Naive thymus-derived CD8-positive, alpha-beta T cell (primary cell): ENCODE measurements at regions not wholly inside any gene's neighbourhood (a gene's known extent, or its start where the extent isn't known, plus 50 kb on each side); places are given as distances from the start of the nearest gene placed in this dataset.

Source experiments
- ATAC-seq, 2 donors: fragments of 150-1000 bp; cut with Tn5 transposase in 1 of 2; sonication (Bioruptor Pico), chemical (Tn5 transposase) in 1 of 2; 1 replicate in 1 of 2; 2 replicates in 1 of 2; pipeline ENCODE4 v1.10.0; 2021; ENCODE audit warnings: mild to moderate bottlenecking in 2 of 2, moderate library complexity in 2 of 2
- POLR2A ChIA-PET: fragments of 350-600 bp; sonication (Branson Sonifier 250); formaldehyde crosslinking; loops from one replicate; lab custom pipeline; 2021; ENCODE audit warnings: antibody characterized with exemption; lab: Charles Lee
- DNase-seq, 10 donors: peaks; one replicate each; pipeline versions ENCODE4 v3.0.0 to v3.0.0-alpha.2; 2020 to 2022
- H3K27ac Mint-ChIP-seq, 10 donors: one replicate each; pipeline ENCODE4 v1.8.0; 2020 to 2022; ENCODE audit warnings: mild to moderate bottlenecking in 10 of 10, mixed read lengths in 10 of 10, moderate library complexity in 4 of 10, inconsistent platforms in 1 of 10
- H3K27me3 Mint-ChIP-seq, 5 donors: one replicate each; pipeline ENCODE4 v1.8.0; 2021 to 2022; ENCODE audit warnings: mixed read lengths in 5 of 5
- H3K36me3 Mint-ChIP-seq, 3 donors: one replicate each; pipeline ENCODE4 v1.8.0; 2020 to 2022; ENCODE audit warnings: mixed read lengths in 3 of 3, mild to moderate bottlenecking in 2 of 3, inconsistent platforms in 1 of 3
- H3K4me1 Mint-ChIP-seq, 4 donors: one replicate each; pipeline ENCODE4 v1.8.0; 2021 to 2022; ENCODE audit warnings: mixed read lengths in 4 of 4
- H3K4me3 Mint-ChIP-seq, 10 donors: one replicate each; pipeline ENCODE4 v1.8.0; 2020 to 2022; ENCODE audit warnings: mild to moderate bottlenecking in 10 of 10, mixed read lengths in 10 of 10, moderate library complexity in 6 of 10, inconsistent platforms in 1 of 10
- H3K9me3 Mint-ChIP-seq, 9 donors: one replicate each; pipeline ENCODE4 v1.8.0; 2020 to 2022; ENCODE audit warnings: mixed read lengths in 9 of 9, mild to moderate bottlenecking in 3 of 9, inconsistent platforms in 1 of 9, moderate library complexity in 1 of 9

DNA sequence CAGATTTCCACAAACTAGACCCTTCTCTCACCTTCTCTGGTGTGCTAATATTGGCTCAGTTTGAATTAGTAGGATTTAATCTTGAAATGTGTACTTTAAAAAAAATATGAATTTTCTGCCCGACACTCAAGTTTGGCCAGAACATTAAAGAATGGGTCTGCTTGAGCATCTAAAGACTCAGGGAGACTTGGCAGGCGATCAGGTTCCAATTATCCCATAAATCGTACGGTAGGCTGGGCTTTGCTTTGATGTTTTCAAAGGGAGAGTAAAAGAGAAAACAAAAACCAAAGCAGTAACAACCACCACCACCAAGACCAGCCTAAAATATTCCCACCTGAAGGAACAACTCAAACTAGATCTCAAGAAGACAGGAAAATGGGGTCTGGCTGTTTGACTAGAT is 230.8 kb downstream of the EBLN2 start:
- H3K4me3 Mint-ChIP-seq = no peak overlapping the region
- no peaks in the 10 kb centered on the region for H3K4me1 Mint-ChIP-seq
- H3K9me3 Mint-ChIP-seq = peaks cover 0 to 11% (median 0%) of the 10 kb centered on the region in 9 donors
- H3K36me3 Mint-ChIP-seq = no peaks in the 10 kb centered on the region
- H3K27ac Mint-ChIP-seq = no peak overlapping the region
- ATAC-seq (no peak), DNase-seq (no peak)
- POLR2A ChIA-PET = no interaction called here
- H3K27me3 Mint-ChIP-seq = peaks cover 0 to 11% (median 2%) of the 10 kb centered on the region in 5 donors

DNA sequence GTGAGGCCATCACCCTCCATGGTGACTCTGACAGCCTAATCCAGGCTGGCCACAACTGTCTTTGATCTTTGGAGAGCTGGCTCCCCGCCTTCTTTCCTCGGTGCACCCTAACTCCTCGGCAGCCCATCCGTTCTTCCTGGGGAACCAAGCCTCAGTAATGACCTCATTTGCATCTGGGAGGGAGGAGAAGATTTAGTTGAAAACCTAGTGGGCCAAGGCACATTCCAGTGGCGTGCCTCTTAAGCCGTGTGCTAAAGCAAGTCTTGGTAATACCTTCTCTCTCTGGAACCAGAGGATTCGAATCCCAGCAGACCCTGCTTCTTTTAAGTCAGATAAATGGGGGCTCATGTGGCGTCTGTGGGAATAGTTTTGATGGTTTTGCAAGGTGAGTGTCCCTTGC is 233.1 kb downstream of the EBLN2 start:
- Mint-ChIP-seq H3K9me3 (peaks cover 0 to 11% (median 0%) of the 10 kb centered on the region in 9 donors), H3K4me1 (no peaks in the 10 kb centered on the region), H3K27me3 (peaks cover 0 to 11% (median 2%) of the 10 kb centered on the region in 5 donors), H3K4me3 (no peak overlapping the region), H3K36me3 (no peaks in the 10 kb centered on the region), H3K27ac (no peak overlapping the region)
- POLR2A ChIA-PET = no interaction called here
- DNase-seq (no peak), ATAC-seq (no peak)

DNA sequence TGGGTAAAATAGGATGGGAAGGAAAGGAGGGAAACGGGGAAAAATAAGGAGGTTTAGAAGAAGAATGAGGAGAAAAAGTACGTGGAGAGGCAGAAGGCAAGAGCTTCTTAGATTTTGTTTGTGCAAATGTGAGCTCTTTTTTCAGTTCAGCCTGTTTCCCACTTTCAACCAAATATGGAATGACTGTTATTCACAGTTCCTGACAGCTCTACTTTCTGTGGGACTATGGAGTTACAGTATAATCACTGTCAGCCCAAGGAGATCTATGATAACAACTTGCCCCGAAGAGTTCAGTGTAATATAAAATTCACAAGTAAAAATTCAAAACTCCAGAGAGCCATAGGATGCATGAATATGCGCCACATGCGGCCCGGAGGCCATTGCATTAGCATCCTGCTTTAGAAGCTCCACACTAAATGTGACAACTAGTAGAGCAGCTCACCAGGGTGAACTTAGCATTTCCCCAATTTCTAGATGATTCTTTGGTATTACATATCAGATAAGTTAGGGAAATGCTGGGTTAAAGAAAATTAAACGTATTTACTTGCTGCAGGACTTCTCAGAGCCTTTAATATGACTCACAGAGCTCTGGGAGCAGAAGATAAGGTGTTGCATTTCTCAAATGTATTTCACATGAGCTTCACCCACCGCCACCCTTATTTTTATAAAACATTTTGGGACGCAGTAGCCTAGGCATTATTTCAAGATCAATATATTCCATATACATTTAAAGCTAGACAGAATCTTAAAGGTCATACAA is 234.6 kb downstream of the EBLN2 start:
- ATAC-seq (no peak), DNase-seq (no peak)
- Mint-ChIP-seq H3K36me3 (no peaks in the 10 kb centered on the region), H3K27me3 (peaks cover 0 to 11% (median 2%) of the 10 kb centered on the region in 5 donors), H3K9me3 (peaks cover 0 to 11% (median 0%) of the 10 kb centered on the region in 9 donors), H3K4me1 (no peaks in the 10 kb centered on the region), H3K27ac (no peak overlapping the region), H3K4me3 (no peak overlapping the region)
- POLR2A ChIA-PET = no interaction called here

DNA sequence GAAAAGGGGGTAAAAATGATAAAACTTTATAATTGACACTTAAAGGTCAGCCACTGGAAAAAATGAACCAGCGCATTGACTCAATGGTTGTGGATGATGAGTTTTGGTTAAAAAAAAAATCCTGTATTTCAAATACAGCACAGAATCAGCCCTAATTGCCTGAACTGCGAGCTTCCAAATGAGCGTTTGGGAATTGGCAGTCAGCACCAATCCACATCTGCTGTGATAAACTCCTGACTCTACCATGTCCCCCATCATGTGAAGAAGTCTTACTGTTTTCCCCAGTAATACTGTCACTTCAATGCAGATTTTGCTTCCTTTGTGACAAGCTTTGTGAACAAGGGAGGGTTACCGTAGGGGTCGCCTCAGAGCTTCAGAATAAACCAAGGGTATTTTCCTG is 235.4 kb downstream of the EBLN2 start:
- POLR2A ChIA-PET = no interaction called here
- no peaks in the 10 kb centered on the region for H3K4me1 Mint-ChIP-seq
- peaks cover 0 to 11% (median 0%) of the 10 kb centered on the region in 9 donors for H3K9me3 Mint-ChIP-seq
- no peak for DNase-seq
- H3K27ac Mint-ChIP-seq = no peak overlapping the region
- no peaks in the 10 kb centered on the region for H3K36me3 Mint-ChIP-seq
- H3K4me3 Mint-ChIP-seq = no peak overlapping the region
- ATAC-seq = no peak
- peaks cover 0 to 11% (median 2%) of the 10 kb centered on the region in 5 donors for H3K27me3 Mint-ChIP-seq

DNA sequence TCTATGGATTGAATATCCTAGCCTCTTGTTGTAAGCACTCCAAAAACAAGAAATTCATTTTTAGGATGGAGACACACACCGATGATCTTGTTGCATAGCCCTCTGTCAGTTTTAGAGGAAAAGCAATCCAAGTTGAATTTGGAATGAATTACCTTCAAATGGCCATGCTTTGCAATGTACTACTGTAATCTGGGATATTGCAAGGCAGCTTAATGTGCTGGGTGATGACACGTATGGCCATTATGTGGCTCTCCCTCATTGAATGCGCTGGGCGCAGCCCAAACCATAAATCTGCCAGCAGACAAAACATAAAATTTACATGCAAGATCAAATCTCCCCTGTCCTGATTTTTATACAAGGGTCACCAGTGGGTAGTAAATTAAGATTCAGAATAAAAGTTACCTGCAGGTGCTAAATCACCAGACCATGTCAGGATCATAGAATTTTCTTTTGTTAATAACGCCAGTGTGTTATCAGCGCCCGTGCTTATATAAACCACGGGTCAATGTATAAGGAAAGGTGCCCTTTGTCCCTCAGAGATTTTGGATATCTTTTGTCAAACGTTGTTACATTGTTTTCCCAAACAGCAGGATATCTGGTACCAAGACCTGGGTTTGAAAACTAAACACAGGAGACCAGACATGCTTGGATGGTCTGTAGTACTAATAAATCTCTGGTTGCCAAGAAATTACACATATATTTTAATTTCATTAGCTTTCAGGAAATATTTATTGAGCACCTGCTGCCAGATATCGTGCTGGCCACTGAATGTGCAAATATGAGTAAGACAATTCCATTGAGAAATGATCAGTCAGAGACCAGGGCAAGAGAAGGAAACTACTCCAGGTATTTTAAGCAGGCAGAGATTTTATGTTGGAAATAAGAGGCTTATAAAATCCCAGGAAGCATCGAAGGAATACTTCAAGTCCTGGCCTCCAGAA is 237.1 kb downstream of the EBLN2 start:
- H3K27ac Mint-ChIP-seq = no peak overlapping the region
- POLR2A ChIA-PET = no interaction called here
- no peak for DNase-seq
- H3K4me3 Mint-ChIP-seq = no peak overlapping the region
- ATAC-seq = no peak
- H3K4me1 Mint-ChIP-seq = no peaks in the 10 kb centered on the region
- peaks cover 0 to 11% (median 0%) of the 10 kb centered on the region in 9 donors for H3K9me3 Mint-ChIP-seq
- no peaks in the 10 kb centered on the region for H3K36me3 Mint-ChIP-seq
- H3K27me3 Mint-ChIP-seq = peaks cover 0 to 18% (median 4%) of the 10 kb centered on the region in 5 donors

DNA sequence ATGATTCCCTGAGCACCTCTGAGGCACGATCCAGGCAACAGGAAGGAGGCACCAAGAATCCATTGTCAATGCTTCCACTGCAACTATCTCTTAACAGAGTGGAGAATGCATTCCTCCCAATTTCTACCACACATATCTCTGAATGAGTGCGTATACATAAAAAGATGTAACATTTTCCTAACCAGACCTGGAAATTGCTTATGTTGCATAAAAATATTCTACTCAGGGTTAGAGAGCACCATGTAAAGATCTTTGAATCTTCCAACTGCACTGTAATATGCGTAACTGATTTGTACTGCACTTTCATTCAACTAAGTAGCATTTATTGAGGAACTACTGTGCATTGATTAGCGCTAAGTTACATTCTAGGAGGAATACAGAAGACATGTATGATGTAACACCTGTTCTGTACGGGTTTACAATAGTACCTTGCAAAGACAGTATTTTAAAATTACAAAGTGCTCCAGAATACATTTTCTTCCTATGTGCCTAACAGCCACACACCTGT is 237.8 kb downstream of the EBLN2 start:
- ATAC-seq (no peak), DNase-seq (no peak)
- Mint-ChIP-seq H3K27ac (no peak overlapping the region), H3K4me3 (no peak overlapping the region), H3K9me3 (peaks cover 0 to 11% (median 0%) of the 10 kb centered on the region in 9 donors), H3K36me3 (no peaks in the 10 kb centered on the region), H3K4me1 (no peaks in the 10 kb centered on the region), H3K27me3 (peaks cover 0 to 18% (median 8%) of the 10 kb centered on the region in 5 donors)
- POLR2A ChIA-PET = no interaction called here

DNA sequence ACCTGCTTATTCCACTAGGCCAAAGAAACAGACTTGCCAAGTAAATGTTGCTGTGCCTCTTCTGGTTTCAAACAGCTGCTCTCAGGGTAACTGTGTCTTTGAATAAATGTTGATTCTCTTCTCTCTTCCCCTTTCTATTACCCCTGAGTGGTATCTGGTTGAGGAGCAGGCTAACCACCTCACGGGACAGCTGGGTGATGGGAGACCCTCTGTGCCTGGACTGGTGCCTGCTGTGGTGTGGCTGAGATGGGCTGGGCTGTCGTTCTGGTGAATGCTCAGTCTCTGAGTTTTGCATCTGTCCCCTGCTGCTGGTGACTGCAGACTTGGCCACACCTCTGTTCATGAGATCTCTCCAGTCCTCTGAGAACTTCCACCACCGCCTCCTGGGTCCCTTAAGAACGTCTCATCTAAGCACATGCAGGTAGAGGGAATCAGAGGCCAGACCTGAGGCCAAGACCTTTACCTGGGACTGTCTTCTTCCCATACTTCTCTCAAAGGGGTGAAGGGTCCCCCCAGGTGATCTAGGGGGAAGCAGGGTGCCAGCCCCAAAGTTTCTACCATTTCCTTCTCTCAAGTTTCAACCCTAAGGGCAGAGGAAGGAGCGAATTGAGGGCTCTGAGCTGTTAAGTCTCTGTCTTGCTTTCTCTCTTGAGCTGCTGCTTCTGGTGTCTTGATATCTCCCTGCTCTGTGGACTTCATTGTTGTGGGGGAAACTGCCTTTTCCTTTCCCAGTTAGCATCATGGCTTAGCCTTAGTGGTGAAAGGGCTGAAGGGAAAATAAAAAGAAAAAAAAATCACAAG is 252.9 kb downstream of the EBLN2 start:
- Mint-ChIP-seq H3K27ac (no peak overlapping the region), H3K4me3 (no peak overlapping the region), H3K27me3 (peaks cover 0 to 10% (median 5%) of the 10 kb centered on the region in 5 donors), H3K9me3 (peaks cover 0 to 5% (median 0%) of the 10 kb centered on the region in 9 donors), H3K36me3 (no peaks in the 10 kb centered on the region), H3K4me1 (no peaks in the 10 kb centered on the region)
- POLR2A ChIA-PET = no interaction called here
- no peak for ATAC-seq
- no peak for DNase-seq

DNA sequence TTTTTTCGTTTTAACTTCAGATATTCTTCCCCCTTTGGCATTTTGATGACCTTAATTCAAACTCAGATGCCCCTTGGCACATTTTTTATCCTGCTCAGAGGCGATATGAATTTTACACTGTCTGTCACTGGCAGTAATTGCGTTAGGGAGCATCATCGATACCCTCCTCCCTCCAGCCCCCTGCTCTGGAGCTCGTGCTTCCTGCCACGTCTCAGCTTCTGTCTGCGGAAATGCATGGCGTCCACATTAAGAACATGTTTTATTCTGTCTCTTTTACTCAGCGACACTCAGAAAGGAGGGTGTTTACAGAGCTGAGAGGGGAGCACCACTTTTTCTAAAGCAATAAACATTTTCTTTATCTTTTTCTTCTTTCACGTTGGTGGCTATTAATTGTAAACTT is 254.2 kb downstream of the EBLN2 start:
- Mint-ChIP-seq H3K4me1 (no peaks in the 10 kb centered on the region), H3K4me3 (no peak overlapping the region), H3K27me3 (peaks cover 0 to 14% (median 5%) of the 10 kb centered on the region in 5 donors), H3K36me3 (no peaks in the 10 kb centered on the region), H3K9me3 (peaks cover 0 to 5% (median 1%) of the 10 kb centered on the region in 9 donors), H3K27ac (no peak overlapping the region)
- DNase-seq (no peak), ATAC-seq (no peak)
- POLR2A ChIA-PET = no interaction called here

DNA sequence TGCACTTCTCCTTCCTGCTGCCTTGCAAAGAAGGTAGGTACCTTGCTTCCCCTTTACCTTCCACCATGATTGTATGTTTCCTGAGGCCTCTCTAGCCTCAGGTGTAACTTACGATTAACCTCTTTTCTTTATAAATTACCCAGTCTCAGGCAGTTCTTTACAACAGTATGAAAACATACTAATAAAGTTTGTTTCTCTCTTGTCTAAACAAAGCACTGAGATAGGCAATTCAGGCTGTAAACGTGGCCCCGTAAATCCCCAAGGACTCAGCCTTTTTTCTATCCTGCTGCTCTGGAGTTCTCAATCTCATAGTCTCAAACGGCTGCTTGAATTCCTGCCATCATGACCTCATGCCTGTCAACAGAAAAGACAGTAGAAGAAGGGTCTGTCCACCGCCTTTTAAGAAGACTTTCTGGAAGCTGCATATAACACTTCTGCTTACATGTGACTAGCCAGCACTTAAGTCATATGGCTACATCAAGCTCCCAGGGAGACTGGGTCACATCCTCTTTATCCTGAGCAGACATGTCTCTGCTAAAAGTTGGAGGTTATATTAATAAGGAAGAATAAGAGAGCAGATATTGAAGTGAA is 257.8 kb downstream of the EBLN2 start:
- no peak overlapping the region for H3K4me3 Mint-ChIP-seq
- peaks cover 0 to 13% (median 5%) of the 10 kb centered on the region in 9 donors for H3K9me3 Mint-ChIP-seq
- no peaks in the 10 kb centered on the region for H3K4me1 Mint-ChIP-seq
- H3K36me3 Mint-ChIP-seq = no peaks in the 10 kb centered on the region
- ATAC-seq = no peak
- no peak overlapping the region for H3K27ac Mint-ChIP-seq
- peaks cover 0 to 15% (median 3%) of the 10 kb centered on the region in 5 donors for H3K27me3 Mint-ChIP-seq
- no peak for DNase-seq
- POLR2A ChIA-PET = no interaction called here

DNA sequence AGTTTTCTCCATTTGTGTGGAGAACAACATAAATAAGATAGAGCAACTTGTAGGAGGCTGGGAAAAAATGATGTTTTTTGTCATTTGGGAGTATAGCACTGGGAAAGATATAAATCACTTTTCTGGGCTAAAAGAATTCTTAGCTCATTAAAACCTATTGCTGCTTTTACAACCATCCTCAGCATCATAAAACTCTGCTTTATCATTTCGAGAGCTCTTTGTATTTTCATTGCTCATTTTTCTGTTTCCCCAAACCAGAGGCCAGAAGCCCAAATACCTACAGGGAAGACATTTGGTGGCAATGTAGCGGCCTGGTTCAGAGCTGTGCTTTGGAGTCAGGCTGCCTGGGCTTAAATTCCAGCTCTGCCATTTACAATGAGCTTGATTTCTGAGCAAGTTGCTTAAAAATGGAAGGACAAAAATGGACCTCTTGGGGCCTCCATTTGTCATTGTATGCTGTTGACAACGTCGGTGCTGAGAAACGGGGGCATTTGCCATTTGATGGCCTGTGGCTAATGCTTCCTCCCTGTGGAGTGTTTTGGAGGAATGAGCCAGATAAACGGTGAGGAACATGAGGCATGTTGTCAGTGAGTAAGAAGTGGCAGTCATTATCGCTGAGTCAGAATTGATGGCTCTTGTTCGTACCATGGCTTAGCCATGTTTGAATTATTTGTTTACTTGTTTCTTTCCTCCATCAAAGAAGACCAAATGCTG is 260.0 kb downstream of the EBLN2 start:
- Mint-ChIP-seq H3K27me3 (peaks cover 0 to 13% (median 0%) of the 10 kb centered on the region in 5 donors), H3K27ac (no peak overlapping the region), H3K9me3 (peaks cover 0 to 13% (median 5%) of the 10 kb centered on the region in 9 donors), H3K36me3 (no peaks in the 10 kb centered on the region), H3K4me3 (no peak overlapping the region), H3K4me1 (no peaks in the 10 kb centered on the region)
- POLR2A ChIA-PET = no interaction called here
- DNase-seq (no peak), ATAC-seq (no peak)

DNA sequence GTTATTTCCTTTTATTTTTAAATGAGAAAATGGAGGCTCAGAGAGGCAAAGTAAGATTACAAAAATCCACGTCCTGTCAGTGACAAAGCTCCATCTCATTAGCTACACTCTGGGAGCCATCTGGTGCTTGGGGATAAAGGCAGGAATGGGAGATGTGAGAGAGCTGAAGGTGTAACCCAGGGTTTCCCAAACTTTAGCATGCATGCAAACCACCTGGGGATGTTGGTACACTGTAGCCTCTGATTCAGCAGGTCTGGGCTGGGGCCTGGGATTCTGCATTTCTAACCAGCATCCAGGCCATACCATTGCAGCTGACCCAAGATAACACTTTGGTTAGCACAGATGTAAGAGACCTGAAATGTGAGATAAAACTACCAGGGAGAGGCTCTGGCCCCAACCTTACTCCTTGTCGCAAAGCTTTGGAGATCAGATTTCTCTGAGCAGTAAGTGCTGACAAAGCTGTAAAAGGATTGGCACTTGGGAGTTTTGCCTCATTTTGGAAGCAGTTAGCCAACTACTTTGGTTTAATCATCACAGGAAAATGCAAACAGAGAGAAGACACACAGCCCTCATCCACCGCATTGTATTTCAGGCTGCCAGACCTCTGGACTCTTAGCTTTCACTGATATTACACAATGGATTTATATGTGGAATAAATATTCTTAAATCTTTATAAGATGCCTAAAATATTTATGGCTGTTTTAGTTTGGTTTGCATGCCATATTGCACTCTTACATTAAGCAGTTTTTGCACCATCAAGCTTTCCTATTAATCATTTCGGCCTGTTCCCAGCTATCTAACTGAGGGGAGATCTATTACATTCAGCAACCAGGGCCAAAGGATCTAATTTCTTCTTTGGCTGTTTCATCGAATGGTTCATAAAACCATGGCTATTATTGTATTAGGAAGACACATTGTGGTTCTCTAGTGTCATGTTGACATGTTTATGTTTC is 263.0 kb downstream of the EBLN2 start:
- no peaks in the 10 kb centered on the region for H3K4me1 Mint-ChIP-seq
- H3K27ac Mint-ChIP-seq = no peak overlapping the region
- POLR2A ChIA-PET = no interaction called here
- H3K36me3 Mint-ChIP-seq = no peaks in the 10 kb centered on the region
- H3K4me3 Mint-ChIP-seq = no peak overlapping the region
- ATAC-seq (no peak), DNase-seq (no peak)
- H3K9me3 Mint-ChIP-seq = peaks cover 0 to 13% (median 5%) of the 10 kb centered on the region in 9 donors
- peaks cover 0 to 13% (median 2%) of the 10 kb centered on the region in 5 donors for H3K27me3 Mint-ChIP-seq
